Upper lobe of right lung (tissue), 1 donor: ENCODE measurements at regions not wholly inside any gene's neighbourhood (a gene's known extent, or its start where the extent isn't known, plus 50 kb on each side); places are given as distances from the start of the nearest gene placed in this dataset.

Experiments used
- ATAC-seq: fragments of 200-7000 bp; cut with Tn5 transposase; one replicate; pipeline ENCODE4 v1.9.1; 2020; ENCODE audit warnings: mild to moderate bottlenecking, moderate library complexity
- DNase-seq: peaks from one replicate; pipeline ENCODE4 v3.0.0-alpha.2; 2020
- H3K27ac ChIP-seq: fragments of 200-600 bp; one replicate; pipeline ENCODE4 v1.8.0; 2022
- H3K27me3 ChIP-seq: fragments of 200-600 bp; one replicate; pipeline ENCODE4 v1.8.0; 2022; ENCODE audit warnings: mild to moderate bottlenecking
- H3K36me3 ChIP-seq: fragments of 200-600 bp; one replicate; pipeline ENCODE4 v1.8.0; 2022
- H3K4me1 ChIP-seq: fragments of 200-600 bp; one replicate; pipeline ENCODE4 v1.8.0; 2022
- H3K4me3 ChIP-seq: fragments of 200-600 bp; one replicate; pipeline ENCODE4 v1.8.0; 2022; ENCODE audit warnings: mild to moderate bottlenecking
- H3K9me3 ChIP-seq: fragments of 200-600 bp; one replicate; pipeline ENCODE4 v1.8.0; 2022
- intact Hi-C: fragments of 100-400 bp; cut with DNase I; formaldehyde crosslinking; loops from one replicate; pipeline ENCODE4 v1.11.0; 2022
- TF ChIP-seq, protein P1 (sequence below): fragments of 200-600 bp; IDR thresholded peaks from one replicate; pipeline ENCODE4 v1.8.0; 2022; ENCODE audit warnings: antibody characterized with exemption
- donor health status: DM: no; HTN: yes; CAD: no; lungs with severe emphysema.

DNA sequence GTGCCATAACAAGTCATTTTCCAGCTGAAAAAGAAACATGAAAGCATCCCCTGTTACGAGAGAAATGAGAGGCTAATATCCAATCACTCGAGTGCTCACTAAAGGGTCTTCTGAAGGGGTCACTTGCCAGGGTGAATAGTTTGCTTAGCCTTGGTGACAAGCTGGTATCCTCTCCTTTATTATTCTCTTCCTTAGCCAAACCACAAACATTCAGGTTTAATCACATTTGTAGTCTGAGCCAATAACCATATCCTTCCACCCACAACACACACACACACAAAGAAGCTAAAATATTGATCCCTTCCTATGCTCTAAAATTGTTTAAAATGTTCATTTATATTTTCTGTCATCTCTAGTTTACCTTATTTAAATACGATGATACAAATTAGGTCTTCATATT, 240.5 kb upstream of the TMCO5A start:
- Histone ChIP-seq H3K9me3 (no peaks in the 10 kb centered on the region), H3K36me3 (no peaks in the 10 kb centered on the region), H3K27ac (no peak overlapping the region), H3K4me1 (no peaks in the 10 kb centered on the region), H3K27me3 (no peaks in the 10 kb centered on the region), H3K4me3 (no peak overlapping the region)
- DNase-seq: no peak
- ATAC-seq: no peak
- TF ChIP-seq, protein P1, sequence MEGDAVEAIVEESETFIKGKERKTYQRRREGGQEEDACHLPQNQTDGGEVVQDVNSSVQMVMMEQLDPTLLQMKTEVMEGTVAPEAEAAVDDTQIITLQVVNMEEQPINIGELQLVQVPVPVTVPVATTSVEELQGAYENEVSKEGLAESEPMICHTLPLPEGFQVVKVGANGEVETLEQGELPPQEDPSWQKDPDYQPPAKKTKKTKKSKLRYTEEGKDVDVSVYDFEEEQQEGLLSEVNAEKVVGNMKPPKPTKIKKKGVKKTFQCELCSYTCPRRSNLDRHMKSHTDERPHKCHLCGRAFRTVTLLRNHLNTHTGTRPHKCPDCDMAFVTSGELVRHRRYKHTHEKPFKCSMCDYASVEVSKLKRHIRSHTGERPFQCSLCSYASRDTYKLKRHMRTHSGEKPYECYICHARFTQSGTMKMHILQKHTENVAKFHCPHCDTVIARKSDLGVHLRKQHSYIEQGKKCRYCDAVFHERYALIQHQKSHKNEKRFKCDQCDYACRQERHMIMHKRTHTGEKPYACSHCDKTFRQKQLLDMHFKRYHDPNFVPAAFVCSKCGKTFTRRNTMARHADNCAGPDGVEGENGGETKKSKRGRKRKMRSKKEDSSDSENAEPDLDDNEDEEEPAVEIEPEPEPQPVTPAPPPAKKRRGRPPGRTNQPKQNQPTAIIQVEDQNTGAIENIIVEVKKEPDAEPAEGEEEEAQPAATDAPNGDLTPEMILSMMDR: no peak
- intact Hi-C loops: no loop called here

DNA sequence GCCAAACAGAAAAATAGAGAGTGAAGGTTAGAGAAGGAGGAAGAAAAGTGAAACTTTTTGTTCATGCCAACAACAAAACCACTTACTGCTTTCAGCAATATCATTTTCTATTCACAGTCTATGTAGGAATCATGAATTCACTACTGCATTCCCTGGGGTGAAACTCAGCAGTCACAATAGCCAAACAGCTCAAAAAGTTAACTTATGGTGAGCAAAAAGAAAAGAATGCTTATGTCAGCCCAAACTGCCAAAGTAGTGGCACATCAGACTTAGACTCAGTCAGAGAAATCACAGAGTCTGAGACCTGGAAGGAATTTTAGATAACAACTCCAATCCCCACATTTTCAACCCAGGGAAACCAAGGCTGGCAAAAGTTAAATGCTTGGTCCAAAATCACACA, 238.7 kb upstream of the TMCO5A start:
- no peak overlapping the region for H3K4me3 ChIP-seq
- intact Hi-C loops: no loop called here
- H3K27me3 ChIP-seq: no peaks in the 10 kb centered on the region
- DNase-seq (no peak), ATAC-seq (no peak)
- H3K9me3 ChIP-seq: no peaks in the 10 kb centered on the region
- H3K36me3 ChIP-seq: no peaks in the 10 kb centered on the region
- TF ChIP-seq, protein P1: no peak
- H3K4me1 ChIP-seq: no peaks in the 10 kb centered on the region
- H3K27ac ChIP-seq: no peak overlapping the region

DNA sequence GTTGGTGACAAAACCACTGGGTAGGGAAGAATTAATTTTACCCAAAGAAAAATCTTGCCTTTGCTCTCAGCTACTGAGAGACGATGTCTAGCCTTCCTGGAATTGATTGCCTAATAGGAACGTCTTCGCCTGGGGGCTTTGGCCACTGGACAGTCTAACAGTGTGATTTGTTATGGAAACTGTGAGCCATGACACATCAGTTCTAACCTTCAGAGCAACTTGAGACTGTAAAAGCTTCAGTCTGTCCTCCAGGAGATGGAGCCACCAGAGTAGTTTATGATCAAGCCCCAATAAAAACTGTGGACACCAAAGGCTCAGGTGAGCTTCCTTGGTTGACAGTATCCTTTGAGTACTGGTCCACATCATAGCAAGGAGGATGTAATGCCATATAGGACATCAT, 235.8 kb upstream of the TMCO5A start:
- DNase-seq (no peak), ATAC-seq (no peak)
- Histone ChIP-seq H3K27ac (no peak overlapping the region), H3K9me3 (no peaks in the 10 kb centered on the region), H3K4me3 (no peak overlapping the region), H3K36me3 (no peaks in the 10 kb centered on the region), H3K4me1 (no peaks in the 10 kb centered on the region), H3K27me3 (no peaks in the 10 kb centered on the region)
- TF ChIP-seq, protein P1: no peak
- intact Hi-C loops: no loop called here

DNA sequence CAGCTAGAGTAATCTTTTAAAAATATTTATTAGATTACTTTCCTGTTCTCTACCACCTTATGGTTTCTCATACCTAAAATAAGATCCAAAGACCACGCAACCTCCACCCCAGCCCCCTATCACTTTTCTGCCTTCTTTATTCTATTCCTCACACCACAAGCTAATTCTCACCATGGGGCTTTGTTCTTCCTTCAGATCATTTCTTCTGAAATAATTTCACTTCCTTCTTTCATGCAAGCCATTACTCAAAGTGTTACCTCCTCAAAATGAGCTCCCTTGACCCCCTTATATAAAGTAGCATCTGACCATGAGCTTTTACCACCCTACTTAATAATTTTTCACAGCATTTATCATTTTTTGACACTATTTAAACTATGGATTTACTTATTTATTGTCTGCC, 233.2 kb upstream of the TMCO5A start:
- Histone ChIP-seq H3K4me3 (no peak overlapping the region), H3K27ac (no peak overlapping the region), H3K4me1 (no peaks in the 10 kb centered on the region), H3K36me3 (no peaks in the 10 kb centered on the region), H3K9me3 (no peaks in the 10 kb centered on the region), H3K27me3 (no peaks in the 10 kb centered on the region)
- TF ChIP-seq, protein P1: no peak
- no peak for ATAC-seq
- intact Hi-C loops: no loop called here
- no peak for DNase-seq

DNA sequence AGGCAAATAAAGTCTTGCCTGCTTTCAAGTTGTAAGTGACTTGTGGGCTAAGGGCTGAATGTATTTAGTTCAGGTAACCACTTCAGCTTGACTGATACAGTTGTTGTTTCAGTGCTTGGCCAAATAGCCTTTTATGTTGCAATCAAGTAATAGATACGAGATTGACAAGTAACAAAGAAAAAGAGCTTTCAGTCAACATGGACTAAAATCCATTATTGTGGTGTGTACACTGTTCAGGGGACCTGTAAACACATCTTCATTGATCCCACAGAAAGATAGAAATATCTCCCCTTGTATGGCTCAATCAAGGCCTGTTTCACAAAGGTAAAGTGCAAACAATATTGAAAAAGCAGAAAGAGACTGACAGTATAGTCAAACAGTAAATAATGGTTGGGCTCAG, 224.8 kb upstream of the TMCO5A start:
- intact Hi-C loops: no loop called here
- H3K4me1 ChIP-seq: no peaks in the 10 kb centered on the region
- ATAC-seq (no peak), DNase-seq (no peak)
- no peaks in the 10 kb centered on the region for H3K36me3 ChIP-seq
- H3K27me3 ChIP-seq: no peaks in the 10 kb centered on the region
- H3K9me3 ChIP-seq: no peaks in the 10 kb centered on the region
- no peak overlapping the region for H3K27ac ChIP-seq
- TF ChIP-seq, protein P1: no peak
- no peak overlapping the region for H3K4me3 ChIP-seq

DNA sequence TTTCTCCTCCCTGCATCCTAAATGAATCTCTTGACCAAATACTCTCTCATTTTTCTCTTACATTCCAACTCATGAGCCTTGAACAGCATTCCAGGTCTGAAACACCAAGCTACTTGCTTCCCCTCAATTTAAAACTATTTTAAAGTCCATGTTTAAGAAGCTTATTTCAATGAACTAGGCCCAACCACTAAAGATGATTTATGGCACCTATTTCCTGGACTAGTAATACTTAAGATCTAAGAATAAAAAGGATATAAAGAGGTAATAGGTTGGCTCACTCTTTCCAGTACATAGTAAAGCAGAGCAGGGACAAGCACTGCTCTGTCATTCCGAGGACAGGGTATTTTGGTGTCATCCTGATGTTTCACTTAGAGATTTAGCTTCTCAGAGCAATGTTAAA, 219.3 kb upstream of the TMCO5A start:
- DNase-seq (no peak), ATAC-seq (no peak)
- no peak overlapping the region for H3K4me3 ChIP-seq
- no peaks in the 10 kb centered on the region for H3K27me3 ChIP-seq
- intact Hi-C loops: no loop called here
- no peaks in the 10 kb centered on the region for H3K4me1 ChIP-seq
- TF ChIP-seq, protein P1: no peak
- H3K36me3 ChIP-seq: no peaks in the 10 kb centered on the region
- H3K27ac ChIP-seq: no peak overlapping the region
- no peaks in the 10 kb centered on the region for H3K9me3 ChIP-seq
